HCT116 (cell line): ENCODE measurements at regions not wholly inside any gene's neighbourhood (a gene's known extent, or its start where the extent isn't known, plus 50 kb on each side); places are given as distances from the start of the nearest gene placed in this dataset.

Experiments
- ATAC-seq: fragments of 200-7000 bp; cut with Tn5 transposase; 2 replicates; pipeline ENCODE4 v1.9.1; 2020; ENCODE audit warnings: mild to moderate bottlenecking, moderate library complexity
- BruUV-seq: library from RNA; stranded (reverse); fragments of 400-500 nt; replicated peaks from 2 replicates; lab custom pipeline; 2021; lab: Mats Ljungman, UMichigan
- CTCF ChIA-PET: fragments of 300-600 bp; sonication (Branson Sonifier 250); formaldehyde crosslinking; loops from one replicate; lab custom pipeline; 2021; ENCODE audit warnings: antibody characterized with exemption; lab: Charles Lee
- POLR2A ChIA-PET: fragments of 300-600, 350-600 bp; sonication (Branson Sonifier 250); formaldehyde crosslinking; loops from one replicate; lab custom pipeline; 2021; ENCODE audit warnings: antibody characterized with exemption; lab: Charles Lee
- RAD21 ChIA-PET, 2 experiments: fragments of 300-600 bp; sonication (Branson Sonifier 250); formaldehyde crosslinking; loops; one replicate each; lab custom pipeline; 2023; ENCODE audit warnings: low total read pairs in 2 of 2; ENCODE audit not compliant: uncharacterized antibody in 2 of 2, unreplicated experiment in 2 of 2, low non-redundant PET in 1 of 2; lab: Charles Lee
- DNase-seq: peaks from one replicate; pipeline ENCODE4 v3.0.0-alpha.2; 2010; ENCODE audit warnings: low read depth, low spot score
- H2AFZ ChIP-seq: fragments of 200-600 bp; shearing (Covaris generic), sonication (generic); 2 replicates; pipeline ENCODE4 v1.6.1; 2017; ENCODE audit warnings: low read depth, mixed run types, mixed read lengths, antibody characterized with exemption, low read length; ENCODE audit not compliant: poor library complexity, severe bottlenecking
- H3K27ac ChIP-seq: 2 replicates; pipeline ENCODE4 v1.5.1; 2012; ENCODE audit warnings: low read depth, low read length
- H3K27me3 ChIP-seq: fragments of 200-600 bp; sonication (generic); 2 replicates; pipeline ENCODE4 v1.6.1; 2016; ENCODE audit warnings: mixed run types, low read length, mixed read lengths; ENCODE audit not compliant: insufficient read depth
- H3K36me3 ChIP-seq, 2 experiments: fragments of 200-500 bp in 1 of 2; fragments of 200-600 bp in 1 of 2; sonication (Bioruptor generic) in 1 of 2; sonication (generic) in 1 of 2; 2 replicates each; pipeline versions ENCODE4 v1.5.1 to v1.6.1; 2014 to 2016; ENCODE audit warnings: low read length in 2 of 2, inconsistent platforms in 1 of 2, mixed read lengths in 1 of 2, mixed run types in 1 of 2; ENCODE audit not compliant: insufficient read depth in 2 of 2, control insufficient read depth in 1 of 2
- H3K4me1 ChIP-seq, 2 experiments: fragments of 200-600 bp in 1 of 2; sonication (generic) in 1 of 2; 2 replicates each; pipeline versions ENCODE4 v1.5.1 to v1.6.1; 2012 to 2017; ENCODE audit warnings: low read length in 2 of 2, inconsistent platforms in 1 of 2, mild to moderate bottlenecking in 1 of 2, mixed read lengths in 1 of 2, mixed run types in 1 of 2, moderate library complexity in 1 of 2; ENCODE audit not compliant: insufficient read depth in 2 of 2, control insufficient read depth in 1 of 2
- H3K4me2 ChIP-seq: fragments of 200-600 bp; sonication (generic); 2 replicates; pipeline ENCODE4 v1.6.1; 2017; ENCODE audit warnings: mixed run types, low read length, mixed read lengths
- H3K4me3 ChIP-seq, 2 experiments: fragments of 200-600 bp in 1 of 2; sonication (generic) in 1 of 2; replicated peaks in 1 of 2; 2 replicates each; pipeline ENCODE4 v1.5.1; 2011 to 2016; ENCODE audit warnings: low read length in 2 of 2, control low read depth in 1 of 2, low read depth in 1 of 2, mild to moderate bottlenecking in 1 of 2, mixed read lengths in 1 of 2, mixed run types in 1 of 2
- H3K79me2 ChIP-seq: fragments of 200-600 bp; sonication (generic); 2 replicates; pipeline ENCODE4 v1.6.1; 2017; ENCODE audit warnings: mild to moderate bottlenecking, mixed run types, low read length, moderate library complexity, mixed read lengths; ENCODE audit not compliant: insufficient read depth
- H3K9ac ChIP-seq: fragments of 200-600 bp; sonication (generic); 2 replicates; pipeline ENCODE4 v1.6.1; 2016; ENCODE audit warnings: low read length, mixed read lengths
- H3K9me2 ChIP-seq: fragments of 200-600 bp; sonication (generic), shearing (Covaris generic); 2 replicates; pipeline ENCODE4 v1.6.1; 2017; ENCODE audit warnings: mixed run types, mild to moderate bottlenecking, moderate library complexity; ENCODE audit not compliant: insufficient read depth
- H3K9me3 ChIP-seq, 2 experiments: fragments of 200-500 bp in 1 of 2; fragments of 200-600 bp in 1 of 2; sonication (Bioruptor generic) in 1 of 2; sonication (generic) in 1 of 2; 2 replicates each; pipeline ENCODE4 v1.6.1; 2014 to 2017; ENCODE audit warnings: low read length in 2 of 2, mixed read lengths in 2 of 2, inconsistent platforms in 1 of 2, low read depth in 1 of 2, mild to moderate bottlenecking in 1 of 2, mixed run types in 1 of 2, moderate library complexity in 1 of 2; ENCODE audit not compliant: control insufficient read depth in 1 of 2, insufficient read depth in 1 of 2
- H4K20me1 ChIP-seq: fragments of 200-600 bp; sonication (generic), shearing (Covaris generic); 2 replicates; pipeline ENCODE4 v1.6.1; 2017; ENCODE audit warnings: mixed run types, mild to moderate bottlenecking, moderate library complexity; ENCODE audit not compliant: insufficient read depth
- CBX3 ChIP-seq: IDR thresholded peaks from 2 replicates; pipeline ENCODE4 v1.6.1; 2012; ENCODE audit warnings: low read depth
- ELF1 ChIP-seq: IDR thresholded peaks from 2 replicates; pipeline ENCODE4 v1.6.1; 2012; ENCODE audit warnings: low read depth, borderline replicate concordance
- SP1 ChIP-seq: IDR thresholded peaks from 2 replicates; pipeline ENCODE4 v1.6.1; 2012; ENCODE audit warnings: low read depth
- intact Hi-C: fragments of 100-400 bp; cut with micrococcal nuclease; formaldehyde crosslinking; loops from 2 replicates; pipeline ENCODE4 v1.10.0; 2022
- TF ChIP-seq, protein P1 (sequence below): IDR thresholded peaks from 2 replicates; pipeline ENCODE4 v1.6.1; 2012
- TF ChIP-seq, protein P2 (sequence below), 3 experiments: fragments of 200-600 bp in 1 of 3; sonication (generic) in 1 of 3; IDR thresholded peaks in 2 of 3; conservative IDR thresholded peaks in 1 of 3; 2 replicates each; pipeline ENCODE4 v1.5.1; 2012 to 2017; ENCODE audit warnings: low read depth in 2 of 3, low read length in 2 of 3, antibody characterized with exemption in 1 of 3, borderline replicate concordance in 1 of 3, control low read depth in 1 of 3, mild to moderate bottlenecking in 1 of 3, mixed read lengths in 1 of 3, mixed run types in 1 of 3, moderate library complexity in 1 of 3; ENCODE audit not compliant: insufficient read depth in 1 of 3

DNA sequence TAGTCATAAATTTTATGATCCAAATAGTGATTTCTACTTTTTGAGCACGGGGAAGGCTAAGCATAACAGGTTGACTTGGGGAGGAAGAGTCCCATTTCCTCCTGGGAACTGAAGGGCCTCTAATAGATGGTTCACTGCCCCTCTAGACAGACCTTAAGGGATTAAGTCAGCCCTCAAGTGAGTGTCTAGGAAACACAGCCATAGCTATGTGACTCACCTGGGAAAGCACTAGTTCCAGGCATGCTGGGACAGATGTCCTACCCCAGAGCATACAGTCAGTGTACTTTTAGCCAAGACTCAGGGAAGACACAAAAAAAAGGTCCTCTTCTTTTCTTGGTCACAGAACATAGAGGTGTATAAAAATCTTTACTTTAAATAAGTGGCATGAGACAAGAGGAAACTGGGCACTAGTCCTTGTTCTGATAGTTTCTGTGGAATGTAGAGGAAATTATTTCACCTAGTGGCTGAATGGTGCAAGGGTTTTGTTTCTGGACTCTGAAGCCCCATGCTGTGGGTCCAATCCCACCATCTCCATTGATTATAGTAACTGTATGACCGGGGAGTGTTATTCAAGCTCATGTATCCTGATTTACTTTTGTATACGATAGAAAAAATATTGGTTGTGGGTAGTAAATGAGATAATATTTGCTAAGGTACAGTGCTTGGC lies 86.0 kb downstream of the NREP start:
- TF ChIP-seq, protein P1, sequence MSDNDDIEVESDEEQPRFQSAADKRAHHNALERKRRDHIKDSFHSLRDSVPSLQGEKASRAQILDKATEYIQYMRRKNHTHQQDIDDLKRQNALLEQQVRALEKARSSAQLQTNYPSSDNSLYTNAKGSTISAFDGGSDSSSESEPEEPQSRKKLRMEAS, result no peak
- TF ChIP-seq CBX3 (no peak), ELF1 (no peak), SP1 (no peak)
- TF ChIP-seq, protein P2, sequence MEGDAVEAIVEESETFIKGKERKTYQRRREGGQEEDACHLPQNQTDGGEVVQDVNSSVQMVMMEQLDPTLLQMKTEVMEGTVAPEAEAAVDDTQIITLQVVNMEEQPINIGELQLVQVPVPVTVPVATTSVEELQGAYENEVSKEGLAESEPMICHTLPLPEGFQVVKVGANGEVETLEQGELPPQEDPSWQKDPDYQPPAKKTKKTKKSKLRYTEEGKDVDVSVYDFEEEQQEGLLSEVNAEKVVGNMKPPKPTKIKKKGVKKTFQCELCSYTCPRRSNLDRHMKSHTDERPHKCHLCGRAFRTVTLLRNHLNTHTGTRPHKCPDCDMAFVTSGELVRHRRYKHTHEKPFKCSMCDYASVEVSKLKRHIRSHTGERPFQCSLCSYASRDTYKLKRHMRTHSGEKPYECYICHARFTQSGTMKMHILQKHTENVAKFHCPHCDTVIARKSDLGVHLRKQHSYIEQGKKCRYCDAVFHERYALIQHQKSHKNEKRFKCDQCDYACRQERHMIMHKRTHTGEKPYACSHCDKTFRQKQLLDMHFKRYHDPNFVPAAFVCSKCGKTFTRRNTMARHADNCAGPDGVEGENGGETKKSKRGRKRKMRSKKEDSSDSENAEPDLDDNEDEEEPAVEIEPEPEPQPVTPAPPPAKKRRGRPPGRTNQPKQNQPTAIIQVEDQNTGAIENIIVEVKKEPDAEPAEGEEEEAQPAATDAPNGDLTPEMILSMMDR (IDR thresholded peaks at IDR 0.05 in 2 of 3, conservative IDR thresholded peaks at IDR 0.05 in 1 of 3; ENCODE audit: borderline replicate concordance in 1 of 3, insufficient read depth in 1 of 3, low read depth in 2 of 3, low read length in 2 of 3), result peak in 2 of 3 experiments; percentile 31 to 39; a peak in 2 of 6 replicates
- no peaks in the 10 kb centered on the region for H3K27me3 ChIP-seq
- no peaks in the 10 kb centered on the region for H3K9me3 ChIP-seq
- no TSS peak for BruUV-seq
- no peak for DNase-seq
- no peak overlapping the region for H3K27ac ChIP-seq
- intact Hi-C loops, result no loop called here
- POLR2A ChIA-PET, result no interaction called here
- H2AFZ ChIP-seq, result no peak overlapping the region
- no peaks in the 10 kb centered on the region for H3K79me2 ChIP-seq
- no peaks in the 10 kb centered on the region for H3K36me3 ChIP-seq
- no peak overlapping the region for H3K9ac ChIP-seq
- H3K9me2 ChIP-seq, result no peaks in the 10 kb centered on the region
- peak; percentile 78 for ATAC-seq
- no peak overlapping the region for H3K4me2 ChIP-seq
- H3K4me3 ChIP-seq, result no peak overlapping the region
- no peaks in the 10 kb centered on the region for H4K20me1 ChIP-seq
- CTCF ChIA-PET, result interaction anchor here (1.2 kb wide), 1 partner anchor 121 kb away, joined by 3 read pairs; no protein-coding TSS in a partner anchor
- H3K4me1 ChIP-seq, result no peaks in the 10 kb centered on the region
- RAD21 ChIA-PET, result no interaction called here
